ENCODE measurements at regions not wholly inside any gene's neighbourhood (a gene's known extent, or its start where the extent isn't known, plus 50 kb on each side); places are given as distances from the start of the nearest gene placed in this dataset.

GRCh38 chr10:118865998-118866693 is 111.4 kb upstream of the CACUL1 start:
- no peaks in the 10 kb centered on the region for H3K27me3 ChIP-seq (ENCODE audit: control insufficient read depth, insufficient read depth, low read length)
- no peaks in the 10 kb centered on the region for H3K9me3 ChIP-seq (ENCODE audit: control insufficient read depth, low read depth, low read length)

GRCh38 chr10:118867768-118868167 is 113.0 kb upstream of the CACUL1 start:
- Histone ChIP-seq H3K4me3 (ENCODE audit: low read length) (no peak overlapping the region), H3K27me3 (ENCODE audit: control insufficient read depth, insufficient read depth, low read length) (no peaks in the 10 kb centered on the region), H3K27ac (ENCODE audit: low read length) (no peak overlapping the region), H3K4me1 (ENCODE audit: control insufficient read depth, low read depth, low read length) (peaks cover 8% of the 10 kb centered on the region), H3K9ac (ENCODE audit: low read length) (no peak overlapping the region), H3K9me3 (ENCODE audit: control insufficient read depth, low read depth, low read length) (no peaks in the 10 kb centered on the region), H3K36me3 (ENCODE audit: control insufficient read depth, low read depth, low read length) (no peaks in the 10 kb centered on the region)

More at GRCh38 chr10:118865998-118866693, 111.4 kb upstream of the CACUL1 start:
- Histone ChIP-seq H3K4me3 (ENCODE audit: low read length) (no peak overlapping the region), H3K4me1 (ENCODE audit: control insufficient read depth, low read depth, low read length) (peaks cover 8% of the 10 kb centered on the region), H3K9ac (ENCODE audit: low read length) (no peak overlapping the region), H3K36me3 (ENCODE audit: control insufficient read depth, low read depth, low read length) (no peaks in the 10 kb centered on the region), H3K27ac (ENCODE audit: low read length) (no peak overlapping the region)

- Histone ChIP-seq H3K27ac (ENCODE audit: low read length) (no peak overlapping the region), H3K4me3 (ENCODE audit: low read length) (no peak overlapping the region), H3K27me3 (ENCODE audit: control insufficient read depth, insufficient read depth, low read length) (no peaks in the 10 kb centered on the region), H3K4me1 (ENCODE audit: control insufficient read depth, low read depth, low read length) (peaks cover 8% of the 10 kb centered on the region), H3K36me3 (ENCODE audit: control insufficient read depth, low read depth, low read length) (no peaks in the 10 kb centered on the region), H3K9me3 (ENCODE audit: control insufficient read depth, low read depth, low read length) (no peaks in the 10 kb centered on the region), H3K9ac (ENCODE audit: low read length) (no peak overlapping the region)
Measured at GRCh38 chr10:118868589-118868988, 113.8 kb upstream of the CACUL1 start.

- no peak overlapping the region for H3K27ac ChIP-seq (ENCODE audit: low read length)
- peaks cover 8% of the 10 kb centered on the region for H3K4me1 ChIP-seq (ENCODE audit: control insufficient read depth, low read depth, low read length)
- H3K9me3 ChIP-seq (ENCODE audit: control insufficient read depth, low read depth, low read length): no peaks in the 10 kb centered on the region
- H3K36me3 ChIP-seq (ENCODE audit: control insufficient read depth, low read depth, low read length): no peaks in the 10 kb centered on the region
- no peaks in the 10 kb centered on the region for H3K27me3 ChIP-seq (ENCODE audit: control insufficient read depth, insufficient read depth, low read length)
- H3K4me3 ChIP-seq (ENCODE audit: low read length): no peak overlapping the region
- no peak overlapping the region for H3K9ac ChIP-seq (ENCODE audit: low read length)
Measured at GRCh38 chr10:118870467-118871243, 115.9 kb upstream of the CACUL1 start.

GRCh38 chr10:118871244-118871865 is 116.6 kb upstream of the CACUL1 start:
- Histone ChIP-seq H3K4me3 (ENCODE audit: low read length) (no peak overlapping the region), H3K4me1 (ENCODE audit: control insufficient read depth, low read depth, low read length) (peaks cover 8% of the 10 kb centered on the region), H3K9ac (ENCODE audit: low read length) (no peak overlapping the region), H3K27me3 (ENCODE audit: control insufficient read depth, insufficient read depth, low read length) (no peaks in the 10 kb centered on the region), H3K36me3 (ENCODE audit: control insufficient read depth, low read depth, low read length) (no peaks in the 10 kb centered on the region), H3K9me3 (ENCODE audit: control insufficient read depth, low read depth, low read length) (no peaks in the 10 kb centered on the region), H3K27ac (ENCODE audit: low read length) (no peak overlapping the region)

GRCh38 chr10:118873091-118873737 is 118.4 kb upstream of the CACUL1 start:
- no peaks in the 10 kb centered on the region for H3K36me3 ChIP-seq (ENCODE audit: control insufficient read depth, low read depth, low read length)
- H3K27ac ChIP-seq (ENCODE audit: low read length): no peak overlapping the region
- H3K9me3 ChIP-seq (ENCODE audit: control insufficient read depth, low read depth, low read length): no peaks in the 10 kb centered on the region
- peaks cover 8% of the 10 kb centered on the region for H3K4me1 ChIP-seq (ENCODE audit: control insufficient read depth, low read depth, low read length)
- no peak overlapping the region for H3K9ac ChIP-seq (ENCODE audit: low read length)
- H3K27me3 ChIP-seq (ENCODE audit: control insufficient read depth, insufficient read depth, low read length): no peaks in the 10 kb centered on the region
- H3K4me3 ChIP-seq (ENCODE audit: low read length): no peak overlapping the region

- H3K36me3 ChIP-seq (ENCODE audit: control insufficient read depth, low read depth, low read length): no peaks in the 10 kb centered on the region
- no peak overlapping the region for H3K9ac ChIP-seq (ENCODE audit: low read length)
- H3K27ac ChIP-seq (ENCODE audit: low read length): no peak overlapping the region
- peaks cover 8% of the 10 kb centered on the region for H3K4me1 ChIP-seq (ENCODE audit: control insufficient read depth, low read depth, low read length)
- no peaks in the 10 kb centered on the region for H3K27me3 ChIP-seq (ENCODE audit: control insufficient read depth, insufficient read depth, low read length)
- H3K4me3 ChIP-seq (ENCODE audit: low read length): no peak overlapping the region
- no peaks in the 10 kb centered on the region for H3K9me3 ChIP-seq (ENCODE audit: control insufficient read depth, low read depth, low read length)
Measured at GRCh38 chr10:118873738-118874105, 119.0 kb upstream of the CACUL1 start.

GRCh38 chr10:118874171-118874570 is 119.4 kb upstream of the CACUL1 start:
- Histone ChIP-seq H3K9me3 (ENCODE audit: control insufficient read depth, low read depth, low read length) (no peaks in the 10 kb centered on the region), H3K27me3 (ENCODE audit: control insufficient read depth, insufficient read depth, low read length) (no peaks in the 10 kb centered on the region), H3K4me1 (ENCODE audit: control insufficient read depth, low read depth, low read length) (peaks cover 8% of the 10 kb centered on the region), H3K4me3 (ENCODE audit: low read length) (no peak overlapping the region), H3K27ac (ENCODE audit: low read length) (no peak overlapping the region), H3K9ac (ENCODE audit: low read length) (no peak overlapping the region), H3K36me3 (ENCODE audit: control insufficient read depth, low read depth, low read length) (no peaks in the 10 kb centered on the region)

GRCh38 chr10:118875087-118875486 is 120.3 kb upstream of the CACUL1 start:
- Histone ChIP-seq H3K4me1 (ENCODE audit: control insufficient read depth, low read depth, low read length) (peaks cover 8% of the 10 kb centered on the region), H3K36me3 (ENCODE audit: control insufficient read depth, low read depth, low read length) (no peaks in the 10 kb centered on the region), H3K9ac (ENCODE audit: low read length) (no peak overlapping the region), H3K9me3 (ENCODE audit: control insufficient read depth, low read depth, low read length) (no peaks in the 10 kb centered on the region), H3K27me3 (ENCODE audit: control insufficient read depth, insufficient read depth, low read length) (no peaks in the 10 kb centered on the region), H3K4me3 (ENCODE audit: low read length) (no peak overlapping the region), H3K27ac (ENCODE audit: low read length) (no peak overlapping the region)

- Histone ChIP-seq H3K4me1 (ENCODE audit: control insufficient read depth, low read depth, low read length) (no peaks in the 10 kb centered on the region), H3K27me3 (ENCODE audit: control insufficient read depth, insufficient read depth, low read length) (no peaks in the 10 kb centered on the region), H3K9me3 (ENCODE audit: control insufficient read depth, low read depth, low read length) (no peaks in the 10 kb centered on the region), H3K36me3 (ENCODE audit: control insufficient read depth, low read depth, low read length) (no peaks in the 10 kb centered on the region), H3K4me3 (ENCODE audit: low read length) (no peak overlapping the region), H3K27ac (ENCODE audit: low read length) (no peak overlapping the region), H3K9ac (ENCODE audit: low read length) (no peak overlapping the region)
Measured at GRCh38 chr10:118882741-118883140, 128.0 kb upstream of the CACUL1 start.

- H3K9ac ChIP-seq (ENCODE audit: low read length): no peak overlapping the region
- H3K9me3 ChIP-seq (ENCODE audit: control insufficient read depth, low read depth, low read length): no peaks in the 10 kb centered on the region
- H3K27me3 ChIP-seq (ENCODE audit: control insufficient read depth, insufficient read depth, low read length): no peaks in the 10 kb centered on the region
Measured at GRCh38 chr10:118892255-118892654, 137.3 kb upstream of the NANOS1 start.

More at GRCh38 chr10:118892255-118892654, 137.3 kb upstream of the NANOS1 start:
- H3K4me3 ChIP-seq (ENCODE audit: low read length): no peak overlapping the region
- no peak overlapping the region for H3K27ac ChIP-seq (ENCODE audit: low read length)
- no peaks in the 10 kb centered on the region for H3K4me1 ChIP-seq (ENCODE audit: control insufficient read depth, low read depth, low read length)
- no peaks in the 10 kb centered on the region for H3K36me3 ChIP-seq (ENCODE audit: control insufficient read depth, low read depth, low read length)
